Thyroid gland (tissue), 4 donors: ENCODE measurements at regions not wholly inside any gene's neighbourhood (a gene's known extent, or its start where the extent isn't known, plus 50 kb on each side); places are given as distances from the start of the nearest gene placed in this dataset.

Source experiments
- DNase-seq, 2 donors: peaks; one replicate each; pipeline ENCODE4 v3.0.0-alpha.2; 2019
- H3K27ac ChIP-seq, 3 donors: fragments of 200-600 bp; sonication (generic); 1 replicate in 2 of 3; 2 replicates in 1 of 3; pipeline ENCODE4 v1.5.1; 2016 to 2019; ENCODE audit warnings: mild to moderate bottlenecking in 1 of 3, moderate library complexity in 1 of 3
- H3K27me3 ChIP-seq: fragments of 200-600 bp; sonication (generic); one replicate; pipeline ENCODE4 v1.5.1; 2019
- H3K36me3 ChIP-seq, 2 donors: fragments of 200-600 bp; sonication (generic); one replicate each; pipeline ENCODE4 v1.5.1; 2016 to 2019
- H3K4me1 ChIP-seq, 2 donors: fragments of 200-600 bp; sonication (generic); one replicate each; pipeline ENCODE4 v1.5.1; 2017 to 2019
- H3K4me3 ChIP-seq, 3 donors: fragments of 200-600 bp; sonication (generic); replicated peaks in 1 of 3; 1 replicate in 2 of 3; 2 replicates in 1 of 3; pipeline ENCODE4 v1.5.1; 2016; ENCODE audit warnings: mild to moderate bottlenecking in 1 of 3
- H3K9me3 ChIP-seq: fragments of 200-600 bp; sonication (generic); one replicate; pipeline ENCODE4 v1.5.1; 2017
- POLR2A ChIP-seq, 2 donors: fragments of 450-650 bp; IDR thresholded peaks; one replicate each; pipeline ENCODE4 v1.6.1; 2017; ENCODE audit warnings: antibody characterized with exemption in 2 of 2, mild to moderate bottlenecking in 2 of 2, moderate library complexity in 1 of 2
- WGBS, 2 donors: methylation state at CpG; one replicate each; pipeline ENCODE4 v1.1.5; 2017; 5-methylcytosine and 5-hydroxymethylcytosine counted together
- intact Hi-C: fragments of 100-400 bp; cut with DNase I; formaldehyde crosslinking; loops from one replicate; pipeline ENCODE4 v1.15.1; 2023
- TF ChIP-seq, protein P1 (sequence below), 6 experiments: fragments of 200-600 bp in 3 of 6; fragments of 450-650 bp in 3 of 6; sonication (generic) in 3 of 6; IDR thresholded peaks; one replicate each; pipeline ENCODE4 v1.5.1; 2016 to 2019; ENCODE audit warnings: antibody characterized with exemption in 6 of 6, mild to moderate bottlenecking in 2 of 6, inconsistent platforms in 1 of 6, moderate library complexity in 1 of 6

DNA sequence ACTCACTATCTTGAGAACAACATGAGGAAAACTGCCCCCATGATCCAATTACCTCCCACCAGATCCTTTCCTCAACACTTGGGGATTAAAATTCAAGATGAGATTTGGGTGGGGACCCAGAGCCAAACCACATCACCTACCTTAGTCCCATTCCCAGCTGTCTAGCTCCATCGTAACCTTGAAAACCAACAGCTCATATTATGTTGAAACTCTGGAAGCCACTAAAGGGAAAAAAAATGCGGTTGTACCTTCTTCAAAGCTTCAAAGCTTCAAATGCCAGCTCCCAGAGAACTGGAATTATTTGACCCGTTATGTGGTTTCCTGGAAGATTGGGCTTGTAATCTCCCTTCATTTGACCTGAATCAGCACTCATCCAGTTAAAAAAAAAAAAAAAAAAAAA, 223.1 kb upstream of the GPC6 start:
- Histone ChIP-seq H3K4me1 (no peaks in the 10 kb centered on the region), H3K9me3 (no peaks in the 10 kb centered on the region), H3K4me3 (no peak overlapping the region), H3K27ac (no peak overlapping the region), H3K27me3 (no peaks in the 10 kb centered on the region), H3K36me3 (no peaks in the 10 kb centered on the region)
- intact Hi-C loops = no loop called here
- DNase-seq = no peak
- TF ChIP-seq, protein P1, sequence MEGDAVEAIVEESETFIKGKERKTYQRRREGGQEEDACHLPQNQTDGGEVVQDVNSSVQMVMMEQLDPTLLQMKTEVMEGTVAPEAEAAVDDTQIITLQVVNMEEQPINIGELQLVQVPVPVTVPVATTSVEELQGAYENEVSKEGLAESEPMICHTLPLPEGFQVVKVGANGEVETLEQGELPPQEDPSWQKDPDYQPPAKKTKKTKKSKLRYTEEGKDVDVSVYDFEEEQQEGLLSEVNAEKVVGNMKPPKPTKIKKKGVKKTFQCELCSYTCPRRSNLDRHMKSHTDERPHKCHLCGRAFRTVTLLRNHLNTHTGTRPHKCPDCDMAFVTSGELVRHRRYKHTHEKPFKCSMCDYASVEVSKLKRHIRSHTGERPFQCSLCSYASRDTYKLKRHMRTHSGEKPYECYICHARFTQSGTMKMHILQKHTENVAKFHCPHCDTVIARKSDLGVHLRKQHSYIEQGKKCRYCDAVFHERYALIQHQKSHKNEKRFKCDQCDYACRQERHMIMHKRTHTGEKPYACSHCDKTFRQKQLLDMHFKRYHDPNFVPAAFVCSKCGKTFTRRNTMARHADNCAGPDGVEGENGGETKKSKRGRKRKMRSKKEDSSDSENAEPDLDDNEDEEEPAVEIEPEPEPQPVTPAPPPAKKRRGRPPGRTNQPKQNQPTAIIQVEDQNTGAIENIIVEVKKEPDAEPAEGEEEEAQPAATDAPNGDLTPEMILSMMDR (IDR thresholded peaks at IDR 0.05) = no peak
- TF ChIP-seq POLR2A (IDR thresholded peaks at IDR 0.05) = no peak
- WGBS, 2 donors = 90 to 97% methylated on average over 3 of the region's 3 CpGs

DNA sequence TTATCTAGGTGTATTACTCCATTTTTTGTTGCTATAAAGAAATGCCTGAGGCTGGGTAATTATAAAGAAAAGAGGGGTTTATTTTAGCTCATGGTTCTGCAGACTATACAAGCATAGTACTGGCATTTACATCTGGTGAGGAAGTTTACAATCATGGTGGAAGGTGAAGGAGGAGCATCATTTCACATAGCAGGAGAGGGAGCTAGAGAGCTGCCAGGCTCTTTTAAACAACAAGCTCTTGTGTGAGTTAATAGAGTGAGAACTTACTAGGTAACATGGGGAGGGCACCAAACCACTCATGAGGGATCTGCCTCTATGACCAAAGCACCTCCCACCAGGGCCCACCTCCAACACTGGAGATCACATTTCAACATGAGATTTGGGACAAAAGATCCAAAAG, 221.7 kb upstream of the GPC6 start:
- no peak overlapping the region for H3K4me3 ChIP-seq
- no peaks in the 10 kb centered on the region for H3K4me1 ChIP-seq
- H3K9me3 ChIP-seq = no peaks in the 10 kb centered on the region
- no peak for DNase-seq
- TF ChIP-seq, protein P1 (IDR thresholded peaks at IDR 0.05) = no peak
- TF ChIP-seq POLR2A (IDR thresholded peaks at IDR 0.05) = no peak
- H3K27ac ChIP-seq = no peak overlapping the region
- H3K36me3 ChIP-seq = no peaks in the 10 kb centered on the region
- H3K27me3 ChIP-seq = no peaks in the 10 kb centered on the region
- intact Hi-C loops = no loop called here

DNA sequence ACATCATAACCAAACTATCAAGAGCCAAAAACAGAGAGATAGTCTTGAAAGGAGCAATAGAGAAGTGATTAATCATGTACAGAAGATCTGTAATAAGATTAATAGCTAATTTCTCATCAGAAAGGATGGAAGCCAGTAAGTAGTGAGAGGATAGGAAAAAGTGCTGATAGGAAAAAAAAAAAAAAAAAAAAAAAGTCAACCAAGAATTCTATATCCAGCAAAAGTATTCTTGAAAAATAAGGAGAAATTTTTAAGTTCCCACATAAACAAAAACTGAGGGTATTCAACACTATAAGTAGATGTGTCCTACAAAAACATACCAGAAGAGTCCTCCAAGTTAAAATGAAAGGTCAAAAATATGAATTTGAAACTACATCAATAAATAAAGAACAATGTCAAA, 218.7 kb upstream of the GPC6 start:
- H3K27me3 ChIP-seq = no peaks in the 10 kb centered on the region
- TF ChIP-seq, protein P1 (IDR thresholded peaks at IDR 0.05) = no peak
- TF ChIP-seq POLR2A (IDR thresholded peaks at IDR 0.05) = no peak
- no peaks in the 10 kb centered on the region for H3K9me3 ChIP-seq
- H3K4me3 ChIP-seq = no peak overlapping the region
- no peak overlapping the region for H3K27ac ChIP-seq
- no peaks in the 10 kb centered on the region for H3K4me1 ChIP-seq
- H3K36me3 ChIP-seq = no peaks in the 10 kb centered on the region
- DNase-seq = no peak
- intact Hi-C loops = no loop called here

DNA sequence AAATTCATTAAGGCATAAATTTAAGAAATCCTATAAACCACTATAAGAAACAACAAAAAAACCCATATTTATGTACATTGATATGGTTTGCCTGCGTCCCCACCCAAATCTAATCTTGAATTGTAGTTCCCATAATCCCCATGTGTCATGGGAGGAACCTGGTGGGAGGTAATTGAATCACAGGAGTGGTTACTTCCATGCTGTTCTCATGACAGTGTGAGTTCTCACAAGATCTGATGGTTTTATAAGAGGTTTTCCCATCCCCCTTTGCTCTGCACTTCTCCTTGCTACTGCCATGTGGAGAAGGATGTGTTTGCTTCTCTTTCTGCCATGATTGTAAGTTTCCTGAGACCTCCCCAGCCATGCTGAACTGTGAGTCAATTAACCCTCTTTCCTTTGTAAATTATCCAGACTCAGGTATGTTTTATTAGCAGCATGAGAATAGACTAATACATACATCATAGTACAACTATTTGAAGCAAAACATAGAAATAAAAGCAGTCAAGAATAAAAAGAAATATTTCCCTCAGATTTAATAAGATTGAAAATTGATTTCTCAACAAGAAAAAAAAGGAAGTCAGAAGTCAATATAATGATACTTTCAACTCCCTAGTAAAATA, 209.0 kb upstream of the GPC6 start:
- H3K4me1 ChIP-seq = no peaks in the 10 kb centered on the region
- no peaks in the 10 kb centered on the region for H3K36me3 ChIP-seq
- intact Hi-C loops = no loop called here
- DNase-seq = no peak
- no peaks in the 10 kb centered on the region for H3K9me3 ChIP-seq
- H3K4me3 ChIP-seq = no peak overlapping the region
- no peak overlapping the region for H3K27ac ChIP-seq
- H3K27me3 ChIP-seq = no peaks in the 10 kb centered on the region
- 78% methylated on average over 1 of the region's 1 CpG for WGBS, 2 donors
- TF ChIP-seq, protein P1 (IDR thresholded peaks at IDR 0.05) = no peak
- no peak for TF ChIP-seq POLR2A (IDR thresholded peaks at IDR 0.05)

DNA sequence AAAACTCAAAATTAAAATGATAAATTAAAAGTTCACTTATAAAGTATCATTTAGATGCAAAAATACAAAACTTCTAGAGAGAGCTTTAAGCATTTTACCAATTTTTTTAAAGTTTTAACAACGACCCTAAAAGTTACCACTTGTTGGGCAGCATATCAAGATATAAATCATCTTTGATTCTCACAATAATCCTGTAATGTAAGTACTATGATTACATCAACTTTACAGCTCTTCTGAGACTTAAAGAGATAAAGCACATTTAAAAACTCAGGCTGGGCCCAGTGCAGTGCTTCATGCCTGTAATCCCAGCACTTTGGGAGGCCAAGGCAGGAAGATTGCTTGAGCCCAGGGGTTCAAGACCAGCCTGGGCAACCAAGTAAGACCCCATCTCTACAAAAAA, 202.7 kb upstream of the GPC6 start:
- Histone ChIP-seq H3K4me1 (no peaks in the 10 kb centered on the region), H3K9me3 (no peaks in the 10 kb centered on the region), H3K36me3 (no peaks in the 10 kb centered on the region), H3K4me3 (no peak overlapping the region), H3K27ac (no peak overlapping the region), H3K27me3 (no peaks in the 10 kb centered on the region)
- TF ChIP-seq POLR2A (IDR thresholded peaks at IDR 0.05) = no peak
- TF ChIP-seq, protein P1 (IDR thresholded peaks at IDR 0.05) = no peak
- no peak for DNase-seq
- intact Hi-C loops = no loop called here
- 39 to 55% methylated on average over 1 of the region's 1 CpG for WGBS, 2 donors
